CD4-positive, CD25-positive, alpha-beta regulatory T cell (primary cell): ENCODE measurements at regions not wholly inside any gene's neighbourhood (a gene's known extent, or its start where the extent isn't known, plus 50 kb on each side); places are given as distances from the start of the nearest gene placed in this dataset.

Experiments
- ATAC-seq, 2 donors: fragments of 150-1000 bp; cut with Tn5 transposase; one replicate each; pipeline ENCODE4 v1.10.0; 2021; ENCODE audit warnings: low read depth in 2 of 2, moderate number of reproducible peaks in 2 of 2, moderate library complexity in 1 of 2
- DNase-seq, 3 donors: peaks; one replicate each; pipeline versions ENCODE4 v3.0.0 to v3.0.0-alpha.2; 2012 to 2022; ENCODE audit warnings: mixed read lengths in 1 of 3
- H3K27ac ChIP-seq: one replicate; pipeline ENCODE4 v1.7.0; 2013; ENCODE audit warnings: mild to moderate bottlenecking, low read length; ENCODE audit not compliant: insufficient read depth, poor library complexity, severe bottlenecking
- H3K27me3 ChIP-seq: one replicate; pipeline ENCODE4 v1.7.0; 2013; ENCODE audit warnings: low read length; ENCODE audit not compliant: control insufficient read depth, insufficient read depth
- H3K36me3 ChIP-seq: one replicate; pipeline ENCODE4 v1.7.0; 2013; ENCODE audit warnings: mild to moderate bottlenecking, low read length, moderate library complexity; ENCODE audit not compliant: control insufficient read depth, insufficient read depth
- H3K4me1 ChIP-seq: 2 replicates; pipeline ENCODE4 v1.7.0; 2013; ENCODE audit warnings: mild to moderate bottlenecking, low read length; ENCODE audit not compliant: insufficient read depth, control insufficient read depth, poor library complexity, severe bottlenecking
- H3K4me3 ChIP-seq: one replicate; pipeline ENCODE4 v1.7.0; 2013; ENCODE audit warnings: low read depth, mild to moderate bottlenecking, low read length, moderate library complexity
- H3K9me3 ChIP-seq, 2 experiments: 1 replicate in 1 of 2; 2 replicates in 1 of 2; pipeline ENCODE4 v1.7.0; 2013; ENCODE audit warnings: low read length in 2 of 2, mild to moderate bottlenecking in 1 of 2, moderate library complexity in 1 of 2; ENCODE audit not compliant: control insufficient read depth in 2 of 2
- H3K27ac Mint-ChIP-seq, 3 donors: one replicate each; pipeline ENCODE4 v1.8.0; 2020 to 2022; ENCODE audit warnings: mild to moderate bottlenecking in 3 of 3, mixed read lengths in 3 of 3, moderate library complexity in 2 of 3
- H3K27me3 Mint-ChIP-seq: one replicate; pipeline ENCODE4 v1.8.0; 2022; ENCODE audit warnings: mild to moderate bottlenecking, mixed read lengths
- H3K36me3 Mint-ChIP-seq: one replicate; pipeline ENCODE4 v1.8.0; 2020; ENCODE audit warnings: mixed read lengths
- H3K4me1 Mint-ChIP-seq, 4 donors: one replicate each; pipeline ENCODE4 v1.8.0; 2020 to 2022; ENCODE audit warnings: mixed read lengths in 4 of 4, mild to moderate bottlenecking in 1 of 4
- H3K4me3 Mint-ChIP-seq, 4 donors: one replicate each; pipeline ENCODE4 v1.8.0; 2020 to 2022; ENCODE audit warnings: mild to moderate bottlenecking in 4 of 4, mixed read lengths in 4 of 4, moderate library complexity in 3 of 4
- H3K9me3 Mint-ChIP-seq, 7 donors: one replicate each; pipeline ENCODE4 v1.8.0; 2020 to 2022; ENCODE audit warnings: mixed read lengths in 7 of 7, mild to moderate bottlenecking in 3 of 7, moderate library complexity in 2 of 7

- H3K9me3 ChIP-seq, result no peaks in the 10 kb centered on the region
- Mint-ChIP-seq H3K27ac (no peak overlapping the region), H3K27me3 (no peaks in the 10 kb centered on the region), H3K4me1 (no peaks in the 10 kb centered on the region), H3K4me3 (no peak overlapping the region), H3K9me3 (no peaks in the 10 kb centered on the region), H3K36me3 (no peaks in the 10 kb centered on the region)
- DNase-seq (no peak), ATAC-seq (no peak)
- no peak overlapping the region for H3K4me3 ChIP-seq
- H3K27me3 ChIP-seq, result no peaks in the 10 kb centered on the region
- no peaks in the 10 kb centered on the region for H3K36me3 ChIP-seq
- no peak overlapping the region for H3K27ac ChIP-seq
- no peaks in the 10 kb centered on the region for H3K4me1 ChIP-seq
Observed at GRCh38 chr7:115354925-115355324, 433.0 kb downstream of the MDFIC start.

DNA sequence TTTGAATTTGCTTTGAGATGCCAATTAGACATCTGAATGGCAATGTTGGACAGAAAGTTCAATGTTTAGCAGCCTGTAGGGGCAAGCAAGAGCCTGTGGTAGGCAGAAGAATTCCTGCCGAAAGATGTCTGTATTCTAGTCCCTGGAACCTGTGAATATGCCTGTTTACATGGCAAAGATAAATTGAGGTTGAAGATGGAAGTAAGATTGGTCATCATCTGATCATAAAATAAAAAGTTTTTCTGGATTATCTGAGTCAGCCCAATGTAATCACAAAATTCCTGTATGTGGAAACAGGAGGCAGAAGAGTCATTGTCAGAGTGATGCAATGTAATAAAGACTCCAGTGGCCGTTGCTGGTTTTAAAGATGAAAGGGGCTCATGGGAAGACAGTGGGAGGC is 430.5 kb downstream of the MDFIC start:
- no peaks in the 10 kb centered on the region for H3K36me3 Mint-ChIP-seq
- H3K4me1 Mint-ChIP-seq, result no peaks in the 10 kb centered on the region
- no peak overlapping the region for H3K4me3 Mint-ChIP-seq
- Histone ChIP-seq H3K4me3 (no peak overlapping the region), H3K27ac (no peak overlapping the region), H3K4me1 (no peaks in the 10 kb centered on the region), H3K9me3 (no peaks in the 10 kb centered on the region), H3K27me3 (no peaks in the 10 kb centered on the region), H3K36me3 (no peaks in the 10 kb centered on the region)
- H3K27ac Mint-ChIP-seq, result no peak overlapping the region
- DNase-seq (no peak), ATAC-seq (no peak)
- no peaks in the 10 kb centered on the region for H3K27me3 Mint-ChIP-seq
- no peaks in the 10 kb centered on the region for H3K9me3 Mint-ChIP-seq

- H3K27me3 ChIP-seq, result no peaks in the 10 kb centered on the region
- H3K4me1 Mint-ChIP-seq, result no peaks in the 10 kb centered on the region
- no peak overlapping the region for H3K4me3 ChIP-seq
- no peaks in the 10 kb centered on the region for H3K27me3 Mint-ChIP-seq
- ATAC-seq (no peak), DNase-seq (no peak)
- H3K27ac ChIP-seq, result no peak overlapping the region
- no peaks in the 10 kb centered on the region for H3K9me3 Mint-ChIP-seq
- H3K27ac Mint-ChIP-seq, result no peak overlapping the region
- H3K9me3 ChIP-seq, result no peaks in the 10 kb centered on the region
- no peaks in the 10 kb centered on the region for H3K36me3 Mint-ChIP-seq
- no peaks in the 10 kb centered on the region for H3K4me1 ChIP-seq
- no peaks in the 10 kb centered on the region for H3K36me3 ChIP-seq
- H3K4me3 Mint-ChIP-seq, result no peak overlapping the region
Observed at GRCh38 chr7:115350764-115351163, 428.9 kb downstream of the MDFIC start.

GRCh38 chr7:115349635-115350034 is 427.7 kb downstream of the MDFIC start:
- no peak overlapping the region for H3K4me3 Mint-ChIP-seq
- H3K27ac ChIP-seq, result no peak overlapping the region
- H3K9me3 Mint-ChIP-seq, result no peaks in the 10 kb centered on the region
- no peaks in the 10 kb centered on the region for H3K4me1 ChIP-seq
- H3K27me3 Mint-ChIP-seq, result no peaks in the 10 kb centered on the region
- ATAC-seq, result no peak
- no peak overlapping the region for H3K27ac Mint-ChIP-seq
- H3K9me3 ChIP-seq, result no peaks in the 10 kb centered on the region
- no peak for DNase-seq
- no peak overlapping the region for H3K4me3 ChIP-seq
- no peaks in the 10 kb centered on the region for H3K36me3 ChIP-seq
- H3K36me3 Mint-ChIP-seq, result no peaks in the 10 kb centered on the region
- H3K27me3 ChIP-seq, result no peaks in the 10 kb centered on the region
- H3K4me1 Mint-ChIP-seq, result no peaks in the 10 kb centered on the region

DNA sequence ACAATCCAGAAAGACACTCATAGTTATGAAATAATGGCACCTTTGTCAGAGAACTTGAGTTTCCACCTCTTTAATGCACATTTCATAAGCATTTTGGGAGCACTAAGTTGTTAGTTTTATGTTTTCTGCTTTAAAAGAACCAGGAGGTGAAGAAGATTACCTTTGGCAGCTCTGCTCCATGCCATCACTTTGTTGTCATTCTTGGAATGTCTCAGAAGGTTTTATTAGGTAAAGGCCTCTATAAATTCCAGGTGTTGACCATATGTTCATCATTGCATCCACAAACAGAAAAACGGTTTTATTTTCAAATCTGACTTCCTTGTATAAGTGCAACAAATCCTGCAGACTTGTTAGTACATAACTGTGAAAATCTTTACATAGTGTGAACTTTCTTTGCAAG is 424.8 kb downstream of the MDFIC start:
- Mint-ChIP-seq H3K27ac (no peak overlapping the region), H3K9me3 (peaks cover 0 to under 1% (median 0%) of the 10 kb centered on the region in 7 donors), H3K4me3 (no peak overlapping the region), H3K27me3 (no peaks in the 10 kb centered on the region), H3K4me1 (no peaks in the 10 kb centered on the region), H3K36me3 (no peaks in the 10 kb centered on the region)
- H3K27me3 ChIP-seq, result no peaks in the 10 kb centered on the region
- no peak overlapping the region for H3K4me3 ChIP-seq
- DNase-seq (no peak), ATAC-seq (no peak)
- H3K4me1 ChIP-seq, result no peaks in the 10 kb centered on the region
- no peaks in the 10 kb centered on the region for H3K9me3 ChIP-seq
- H3K27ac ChIP-seq, result no peak overlapping the region
- H3K36me3 ChIP-seq, result no peaks in the 10 kb centered on the region

GRCh38 chr7:115340828-115341227 is 418.9 kb downstream of the MDFIC start:
- Mint-ChIP-seq H3K36me3 (no peaks in the 10 kb centered on the region), H3K4me3 (no peak overlapping the region), H3K27ac (no peak overlapping the region), H3K9me3 (peaks cover 0 to 4% (median 0%) of the 10 kb centered on the region in 7 donors), H3K27me3 (peaks cover 4% of the 10 kb centered on the region), H3K4me1 (peaks cover 0 to 5% (median 0%) of the 10 kb centered on the region in 4 donors)
- no peaks in the 10 kb centered on the region for H3K4me1 ChIP-seq
- H3K27me3 ChIP-seq, result no peaks in the 10 kb centered on the region
- H3K9me3 ChIP-seq, result no peaks in the 10 kb centered on the region
- no peak overlapping the region for H3K27ac ChIP-seq
- DNase-seq (peak in 1 of 3 donors; percentile 4), ATAC-seq (no peak)
- no peak overlapping the region for H3K4me3 ChIP-seq
- no peaks in the 10 kb centered on the region for H3K36me3 ChIP-seq

DNA sequence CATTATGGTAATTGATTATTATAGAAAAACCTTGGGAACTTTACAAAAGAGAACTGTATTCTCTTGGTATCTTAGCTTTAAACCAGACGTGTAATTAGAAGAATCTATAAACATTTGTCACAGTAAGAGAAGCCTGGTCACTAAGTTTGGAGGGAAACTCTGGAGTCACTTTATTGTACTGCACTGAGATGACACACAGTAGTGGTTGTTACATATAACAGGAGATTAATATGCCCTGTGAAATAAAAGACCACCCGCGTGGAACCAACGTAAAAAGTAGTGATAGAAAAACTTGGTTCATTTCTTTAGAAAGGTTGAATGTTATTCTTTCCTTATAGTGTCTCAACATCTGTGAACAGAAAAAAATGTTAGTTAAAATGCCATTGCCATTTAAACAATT is 416.1 kb downstream of the MDFIC start:
- Histone ChIP-seq H3K9me3 (no peaks in the 10 kb centered on the region), H3K27me3 (no peaks in the 10 kb centered on the region), H3K4me1 (no peaks in the 10 kb centered on the region), H3K27ac (no peak overlapping the region), H3K36me3 (no peaks in the 10 kb centered on the region), H3K4me3 (no peak overlapping the region)
- no peaks in the 10 kb centered on the region for H3K36me3 Mint-ChIP-seq
- DNase-seq, result no peak
- no peak overlapping the region for H3K4me3 Mint-ChIP-seq
- peaks cover 0 to 4% (median 0%) of the 10 kb centered on the region in 7 donors for H3K9me3 Mint-ChIP-seq
- no peak overlapping the region for H3K27ac Mint-ChIP-seq
- H3K4me1 Mint-ChIP-seq, result peaks cover 0 to 5% (median 0%) of the 10 kb centered on the region in 4 donors
- no peak for ATAC-seq
- H3K27me3 Mint-ChIP-seq, result peaks cover 4% of the 10 kb centered on the region

- Mint-ChIP-seq H3K27me3 (no peaks in the 10 kb centered on the region), H3K36me3 (no peaks in the 10 kb centered on the region), H3K4me3 (no peak overlapping the region), H3K9me3 (no peaks in the 10 kb centered on the region), H3K4me1 (no peaks in the 10 kb centered on the region), H3K27ac (no peak overlapping the region)
- no peaks in the 10 kb centered on the region for H3K4me1 ChIP-seq
- ATAC-seq, result no peak
- no peak overlapping the region for H3K27ac ChIP-seq
- no peak overlapping the region for H3K4me3 ChIP-seq
- H3K36me3 ChIP-seq, result no peaks in the 10 kb centered on the region
- H3K27me3 ChIP-seq, result no peaks in the 10 kb centered on the region
- no peaks in the 10 kb centered on the region for H3K9me3 ChIP-seq
- DNase-seq, result no peak
Observed at GRCh38 chr7:115332691-115333090, 410.8 kb downstream of the MDFIC start.
